Bronchial epithelial cell (primary cell): ENCODE measurements at regions not wholly inside any gene's neighbourhood (a gene's known extent, or its start where the extent isn't known, plus 50 kb on each side); places are given as distances from the start of the nearest gene placed in this dataset.

ENCODE experiments used
- DNase-seq: peaks from one replicate; pipeline ENCODE4 v3.0.0-alpha.2; 2010; ENCODE audit warnings: low read depth
- FAIRE-seq: peaks from 2 replicates; lab custom pipeline; 2011; peaks lifted over from hg19 to GRCh38; lab: Jason Lieb, UNC
- H3K27me3 ChIP-seq: 2 replicates; pipeline ENCODE4 v1.5.1; 2011; ENCODE audit warnings: low read length; ENCODE audit not compliant: control insufficient read depth, insufficient read depth
- H3K36me3 ChIP-seq: 2 replicates; pipeline ENCODE4 v1.5.1; 2011; ENCODE audit warnings: low read length; ENCODE audit not compliant: control insufficient read depth, insufficient read depth
- H3K4me3 ChIP-seq: 2 replicates; pipeline ENCODE4 v1.5.1; 2011; ENCODE audit warnings: mild to moderate bottlenecking, low read depth, low read length, control low read depth
- TF ChIP-seq, protein P1 (sequence below): IDR thresholded peaks from 2 replicates; pipeline ENCODE4 v1.5.1; 2011; ENCODE audit warnings: mild to moderate bottlenecking, moderate library complexity, low read length, control low read depth, inconsistent platforms; ENCODE audit not compliant: insufficient read depth, severe bottlenecking

DNA sequence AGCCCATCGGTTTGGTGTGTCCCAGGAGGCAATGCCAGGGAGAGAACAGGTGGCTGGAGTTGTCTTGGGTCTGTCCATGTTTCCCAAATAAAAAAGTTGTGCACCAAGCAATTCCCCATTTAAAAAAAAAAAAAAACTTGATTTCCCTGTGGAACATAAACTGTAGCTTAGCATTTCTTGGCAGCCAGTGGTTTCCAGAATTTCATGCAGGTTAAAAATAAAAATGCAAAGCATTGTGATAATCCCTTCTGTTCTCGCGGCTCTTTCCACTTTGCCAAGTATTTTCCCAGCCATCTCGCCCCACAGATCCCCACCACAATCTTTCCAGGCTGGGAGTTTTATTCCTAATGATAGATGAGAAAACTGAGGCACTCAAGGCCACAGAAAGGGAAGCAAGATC lies 51.4 kb upstream of the MSX1 start:
- DNase-seq (no peak), FAIRE-seq (no peak)
- H3K4me3 ChIP-seq: no peak overlapping the region
- no peaks in the 10 kb centered on the region for H3K27me3 ChIP-seq
- TF ChIP-seq, protein P1, sequence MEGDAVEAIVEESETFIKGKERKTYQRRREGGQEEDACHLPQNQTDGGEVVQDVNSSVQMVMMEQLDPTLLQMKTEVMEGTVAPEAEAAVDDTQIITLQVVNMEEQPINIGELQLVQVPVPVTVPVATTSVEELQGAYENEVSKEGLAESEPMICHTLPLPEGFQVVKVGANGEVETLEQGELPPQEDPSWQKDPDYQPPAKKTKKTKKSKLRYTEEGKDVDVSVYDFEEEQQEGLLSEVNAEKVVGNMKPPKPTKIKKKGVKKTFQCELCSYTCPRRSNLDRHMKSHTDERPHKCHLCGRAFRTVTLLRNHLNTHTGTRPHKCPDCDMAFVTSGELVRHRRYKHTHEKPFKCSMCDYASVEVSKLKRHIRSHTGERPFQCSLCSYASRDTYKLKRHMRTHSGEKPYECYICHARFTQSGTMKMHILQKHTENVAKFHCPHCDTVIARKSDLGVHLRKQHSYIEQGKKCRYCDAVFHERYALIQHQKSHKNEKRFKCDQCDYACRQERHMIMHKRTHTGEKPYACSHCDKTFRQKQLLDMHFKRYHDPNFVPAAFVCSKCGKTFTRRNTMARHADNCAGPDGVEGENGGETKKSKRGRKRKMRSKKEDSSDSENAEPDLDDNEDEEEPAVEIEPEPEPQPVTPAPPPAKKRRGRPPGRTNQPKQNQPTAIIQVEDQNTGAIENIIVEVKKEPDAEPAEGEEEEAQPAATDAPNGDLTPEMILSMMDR: no peak
- no peaks in the 10 kb centered on the region for H3K36me3 ChIP-seq

- no peak for DNase-seq
- FAIRE-seq: no peak
- TF ChIP-seq, protein P1: no peak
- H3K36me3 ChIP-seq: no peaks in the 10 kb centered on the region
- no peaks in the 10 kb centered on the region for H3K27me3 ChIP-seq
- H3K4me3 ChIP-seq: no peak overlapping the region
Observed at GRCh38 chr4:4805887-4806286, 53.6 kb upstream of the MSX1 start.

DNA sequence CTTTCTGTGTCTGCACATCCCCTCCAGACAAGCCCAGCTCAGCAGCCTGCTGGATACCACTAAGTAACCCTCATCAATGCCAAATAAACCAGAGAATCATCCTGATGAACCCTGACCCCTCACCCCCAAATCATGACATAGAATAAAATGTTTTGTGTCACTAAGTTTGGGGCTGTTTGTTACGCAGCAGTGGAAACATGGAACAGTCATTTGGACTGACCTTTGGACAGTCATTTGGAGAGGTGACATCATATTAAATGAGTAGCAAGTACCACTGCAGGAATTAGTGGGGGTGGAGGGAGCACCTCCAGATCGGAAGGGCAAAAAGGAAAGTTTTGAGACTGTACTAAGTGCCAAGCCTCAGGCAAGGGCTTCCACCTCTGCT lies 55.6 kb upstream of the MSX1 start:
- H3K27me3 ChIP-seq: no peaks in the 10 kb centered on the region
- H3K36me3 ChIP-seq: no peaks in the 10 kb centered on the region
- DNase-seq (no peak), FAIRE-seq (no peak)
- TF ChIP-seq, protein P1: no peak
- H3K4me3 ChIP-seq: no peak overlapping the region

GRCh38 chr4:4803216-4803911 lies 56.1 kb upstream of the MSX1 start:
- Histone ChIP-seq H3K4me3 (no peak overlapping the region), H3K27me3 (no peaks in the 10 kb centered on the region), H3K36me3 (no peaks in the 10 kb centered on the region)
- TF ChIP-seq, protein P1: no peak
- FAIRE-seq (no peak), DNase-seq (no peak)

DNA sequence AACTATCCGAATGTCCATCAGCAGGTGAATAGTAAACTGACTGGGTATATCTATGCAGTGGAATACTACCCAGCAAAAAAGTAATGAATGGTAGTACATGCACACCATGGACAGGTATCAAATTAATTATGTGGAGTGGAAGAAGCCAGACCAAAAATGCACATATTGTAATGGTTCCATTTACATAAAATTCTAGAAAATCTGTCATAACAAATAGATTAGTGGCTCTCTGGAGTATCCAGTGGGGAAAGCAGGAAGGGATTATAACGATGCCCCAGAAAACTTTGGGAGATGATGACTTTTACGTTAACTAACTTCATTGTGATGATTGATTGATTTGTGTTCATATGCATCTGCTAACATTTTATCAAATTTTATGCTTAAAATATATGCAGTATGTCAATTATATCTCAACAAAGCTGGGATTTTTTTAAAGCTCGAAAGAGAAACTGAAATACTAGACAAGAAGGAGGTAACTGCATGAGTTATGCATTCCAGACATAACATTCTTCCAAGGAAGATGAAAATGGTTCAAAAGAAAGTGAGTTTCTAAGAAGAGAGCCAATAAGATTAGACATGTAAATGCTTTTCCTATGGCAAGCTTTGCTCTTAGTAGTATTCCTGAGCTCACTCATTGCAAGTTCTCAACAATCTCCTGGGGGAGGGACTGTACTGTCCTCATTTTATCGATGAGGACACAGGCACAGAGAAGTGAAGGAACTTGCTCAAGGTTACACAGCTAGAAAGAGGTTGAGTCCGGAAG lies 58.6 kb upstream of the MSX1 start:
- Histone ChIP-seq H3K4me3 (no peak overlapping the region), H3K27me3 (no peaks in the 10 kb centered on the region), H3K36me3 (no peaks in the 10 kb centered on the region)
- DNase-seq (no peak), FAIRE-seq (no peak)
- TF ChIP-seq, protein P1: no peak

DNA sequence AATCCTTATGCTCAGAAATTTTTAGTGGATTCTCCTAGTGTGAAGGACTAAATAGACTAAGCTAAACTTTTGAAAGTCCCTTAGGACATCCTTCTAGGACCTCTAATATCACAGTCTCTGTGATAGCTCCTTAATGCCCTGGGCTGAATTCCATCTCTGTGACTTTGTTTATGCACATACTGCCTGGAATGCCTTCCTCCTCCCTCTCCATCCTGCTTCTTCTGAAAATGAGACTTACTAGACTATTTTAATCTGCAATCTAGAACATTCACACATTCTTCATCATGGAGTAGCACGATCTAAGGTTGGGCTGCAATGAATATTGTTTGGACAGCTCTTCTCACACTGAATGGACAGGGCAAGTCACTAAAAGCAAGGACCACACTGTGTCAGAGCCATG lies 65.0 kb upstream of the MSX1 start:
- TF ChIP-seq, protein P1: no peak
- H3K27me3 ChIP-seq: no peaks in the 10 kb centered on the region
- FAIRE-seq (no peak), DNase-seq (no peak)
- no peak overlapping the region for H3K4me3 ChIP-seq
- no peaks in the 10 kb centered on the region for H3K36me3 ChIP-seq
